ENCODE measurements at regions not wholly inside any gene's neighbourhood (a gene's known extent, or its start where the extent isn't known, plus 50 kb on each side); places are given as distances from the start of the nearest gene placed in this dataset.

GRCh38 chr13:74865656-74866055 lies 616.3 kb downstream of the TBC1D4 start:
- DNase-seq: no peak

GRCh38 chr13:74860789-74861188 lies 621.2 kb downstream of the TBC1D4 start:
- DNase-seq: no peak

DNA sequence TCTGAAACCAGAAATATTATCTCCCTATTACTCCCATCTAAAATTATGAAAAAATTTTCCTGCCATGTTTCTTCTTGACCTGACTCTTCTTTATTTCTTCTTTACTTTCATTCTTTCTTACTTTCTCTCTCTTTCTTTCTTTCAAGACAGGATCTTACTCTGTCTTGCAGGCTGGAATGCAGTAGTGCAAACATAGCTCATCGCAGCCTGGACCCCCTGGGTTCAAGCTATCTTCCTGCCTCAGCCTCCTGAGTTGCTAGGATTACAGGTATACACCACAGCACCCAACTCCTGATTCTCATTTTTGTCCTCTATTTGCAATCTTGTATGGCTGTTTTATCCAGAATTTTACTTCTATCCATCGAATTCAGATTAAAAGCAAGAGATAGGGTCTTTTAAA lies 631.1 kb downstream of the TBC1D4 start:
- no peak for DNase-seq

DNA sequence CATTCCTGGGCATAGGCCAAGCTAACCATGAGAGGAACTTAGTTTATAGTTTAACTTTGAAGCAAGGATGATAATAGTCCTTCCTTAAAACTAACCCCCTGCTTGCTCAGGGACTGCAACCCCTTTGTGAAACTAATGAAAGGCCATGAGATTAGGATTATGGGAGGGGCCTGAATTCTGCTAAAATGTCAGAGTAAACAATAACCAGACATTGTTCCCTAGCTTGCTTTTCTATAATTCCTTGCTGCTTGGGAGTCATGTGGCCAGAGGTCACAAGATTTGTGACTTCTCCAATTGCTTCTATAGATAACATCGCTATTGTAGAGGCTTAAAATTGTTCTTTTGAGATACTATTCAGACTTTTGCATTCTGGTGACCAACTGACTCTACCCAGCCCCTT lies 634.0 kb downstream of the TBC1D4 start:
- DNase-seq: no peak

GRCh38 chr13:74845806-74846205 lies 636.2 kb downstream of the TBC1D4 start:
- DNase-seq: no peak

- no peak for DNase-seq
Observed at GRCh38 chr13:74841651-74842050, 640.3 kb downstream of the TBC1D4 start.

DNA sequence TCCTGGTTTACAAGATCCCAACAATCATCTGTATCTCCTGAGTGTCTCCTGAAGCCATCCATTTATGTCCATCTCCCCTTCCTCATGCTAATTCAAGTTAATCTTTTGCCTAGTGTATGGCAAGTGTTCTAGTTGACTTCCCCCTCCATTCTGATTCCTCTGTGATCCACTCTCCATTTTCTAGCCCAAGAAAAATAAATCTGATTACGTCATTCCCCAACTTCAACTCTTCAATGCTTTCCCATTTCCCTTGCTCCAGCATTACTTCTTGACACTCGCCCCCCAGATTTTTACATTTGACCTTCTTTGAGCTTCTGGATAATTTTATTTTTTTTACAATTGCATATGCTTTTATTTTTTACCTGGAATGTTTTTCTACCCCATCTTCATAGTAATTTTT lies 640.8 kb downstream of the TBC1D4 start:
- no peak for DNase-seq

DNA sequence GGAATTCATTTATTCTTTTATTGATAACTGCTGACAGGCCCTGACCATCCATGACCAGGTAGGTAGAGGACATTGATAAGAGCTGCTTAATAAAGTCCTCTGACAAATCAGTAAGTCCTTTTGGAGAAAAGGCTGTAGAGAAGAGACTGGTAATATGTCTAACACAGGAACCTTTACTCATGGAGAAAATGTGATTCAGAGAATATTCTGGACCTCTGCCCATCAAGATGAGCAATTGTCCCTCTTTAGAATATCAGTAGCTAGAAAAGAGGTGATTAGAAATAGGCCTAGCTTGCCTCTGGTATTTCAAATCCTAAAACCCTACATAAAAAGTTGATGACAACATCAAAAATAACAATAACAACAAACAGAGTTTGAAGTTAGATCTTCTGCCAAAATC lies 642.3 kb downstream of the TBC1D4 start:
- no peak for DNase-seq

DNA sequence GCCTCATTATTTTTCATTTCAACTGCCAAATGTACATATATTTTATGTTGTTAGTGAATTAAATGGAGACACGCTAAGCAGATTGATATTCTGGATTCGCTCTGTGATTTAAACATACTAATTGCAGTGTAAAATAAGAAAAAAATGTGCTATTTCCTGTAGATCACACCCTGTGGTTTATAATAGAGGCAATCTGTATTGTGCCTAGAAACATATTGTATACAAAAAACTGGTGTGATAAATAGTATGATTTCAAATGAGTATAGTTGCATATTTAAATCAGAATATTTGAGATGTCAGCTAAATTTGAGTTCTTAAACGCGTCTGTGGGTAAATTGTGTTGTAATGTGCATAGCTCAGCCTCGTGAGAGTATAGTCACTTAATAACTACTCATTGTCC lies 643.9 kb downstream of the TBC1D4 start:
- no peak for DNase-seq

GRCh38 chr13:74836628-74837027 lies 645.3 kb downstream of the TBC1D4 start:
- no peak for DNase-seq

GRCh38 chr13:74835579-74835978 lies 646.4 kb downstream of the TBC1D4 start:
- DNase-seq: no peak

DNA sequence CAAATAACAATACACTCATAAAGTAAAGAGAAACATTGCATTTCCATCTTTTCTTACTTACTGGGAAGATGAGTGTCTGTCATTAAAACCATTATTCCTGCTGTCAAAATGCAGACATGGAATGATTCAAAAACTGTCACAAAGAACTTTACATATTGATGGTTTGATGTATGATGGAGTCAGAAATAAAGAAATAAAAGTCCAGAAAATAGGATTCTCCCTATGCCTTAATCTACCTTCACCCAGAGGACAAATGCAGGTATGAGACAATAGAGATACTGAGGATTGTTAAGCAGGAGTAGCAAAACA lies 656.1 kb downstream of the TBC1D4 start:
- DNase-seq: no peak

DNA sequence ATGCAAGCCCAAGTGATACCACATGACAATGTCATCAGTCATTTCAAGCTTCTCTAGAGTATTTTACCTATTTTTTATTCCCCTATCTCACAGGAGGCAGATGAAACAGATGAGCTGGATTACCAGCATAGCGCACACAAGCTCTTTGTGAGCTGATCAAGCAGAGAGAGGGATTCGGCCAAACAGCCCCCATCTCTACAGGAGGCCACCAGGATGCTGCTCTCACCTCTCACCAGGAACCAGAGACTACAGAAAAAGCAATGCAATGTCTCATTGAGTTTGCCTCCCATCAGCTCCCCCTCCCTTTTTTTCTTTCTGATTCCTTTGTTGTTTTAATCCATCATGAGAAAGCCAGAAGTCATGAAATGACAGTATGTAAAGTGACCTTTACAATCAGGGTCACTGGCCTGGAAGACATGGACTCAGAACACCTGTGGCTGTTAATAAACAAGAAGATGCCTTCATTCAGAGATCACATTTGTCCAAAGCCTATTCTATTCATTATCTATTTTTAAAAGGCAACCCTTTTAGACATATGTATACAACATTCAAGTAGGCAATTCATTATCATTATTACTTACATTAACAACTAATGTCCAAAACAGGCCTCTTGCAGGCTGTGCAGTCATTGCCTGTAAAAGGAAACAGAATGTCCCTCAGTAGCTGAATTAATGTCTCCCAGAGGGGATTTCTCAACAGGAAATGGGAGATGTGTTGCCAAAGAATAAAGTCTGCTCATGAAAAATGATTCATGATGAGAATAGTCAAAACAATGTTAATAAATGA lies 656.6 kb downstream of the TBC1D4 start:
- no peak for DNase-seq

DNA sequence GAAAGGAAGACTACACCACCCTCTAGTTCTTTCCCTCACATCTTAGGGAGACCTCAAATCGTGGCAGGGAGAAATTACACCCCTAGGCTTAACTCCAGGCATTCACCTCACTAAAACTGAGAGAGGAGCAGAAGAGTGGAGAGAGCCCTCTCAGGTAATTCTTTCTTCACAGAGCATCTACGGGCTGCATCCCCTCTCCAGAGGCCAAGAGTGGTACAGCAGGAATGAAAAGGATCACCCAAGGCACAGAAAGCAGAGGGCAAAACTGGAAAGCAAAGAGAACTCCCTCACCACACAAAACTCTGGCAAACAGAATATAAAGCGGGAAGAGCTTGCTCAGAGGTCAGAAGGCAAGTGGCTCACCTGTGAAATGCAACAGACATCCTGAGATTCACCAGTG lies 661.2 kb downstream of the TBC1D4 start:
- no peak for DNase-seq

DNA sequence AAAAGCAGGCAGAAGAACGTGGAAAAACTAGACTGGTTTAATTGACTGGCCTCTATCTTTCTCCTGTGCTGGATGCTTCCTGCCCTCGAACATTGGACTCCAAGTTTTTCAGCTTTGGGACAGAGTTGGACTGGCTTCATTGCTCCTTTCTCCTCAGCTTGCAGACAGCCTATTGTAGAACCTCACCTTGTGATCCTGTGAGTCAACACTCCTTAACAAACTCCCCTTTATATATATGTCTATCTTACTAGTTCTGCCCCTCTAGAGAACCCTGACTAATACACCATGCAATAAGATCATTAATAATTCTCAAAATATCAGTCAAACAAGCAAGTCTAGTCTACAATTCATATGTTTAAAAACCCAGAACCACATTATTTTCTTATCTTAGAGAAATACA lies 662.4 kb downstream of the TBC1D4 start:
- no peak for DNase-seq

DNA sequence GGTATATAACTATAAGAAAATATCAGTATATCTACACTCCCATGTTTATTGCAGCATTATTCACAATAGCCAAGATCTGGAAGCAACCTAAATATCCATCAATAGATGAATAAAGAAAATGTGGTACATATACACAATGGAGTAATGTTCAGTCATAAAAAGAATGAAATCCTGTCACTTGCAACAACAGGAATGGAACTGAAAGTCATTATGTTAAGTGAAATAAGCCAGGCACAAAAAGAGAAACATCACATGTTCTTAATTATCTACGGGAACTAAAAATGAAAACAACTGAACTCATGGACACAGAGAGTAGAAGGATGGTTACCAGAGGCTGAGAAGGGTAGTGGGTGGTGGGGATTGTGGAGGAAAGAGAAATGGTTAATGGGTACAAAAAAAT lies 665.2 kb downstream of the TBC1D4 start:
- DNase-seq: no peak

DNA sequence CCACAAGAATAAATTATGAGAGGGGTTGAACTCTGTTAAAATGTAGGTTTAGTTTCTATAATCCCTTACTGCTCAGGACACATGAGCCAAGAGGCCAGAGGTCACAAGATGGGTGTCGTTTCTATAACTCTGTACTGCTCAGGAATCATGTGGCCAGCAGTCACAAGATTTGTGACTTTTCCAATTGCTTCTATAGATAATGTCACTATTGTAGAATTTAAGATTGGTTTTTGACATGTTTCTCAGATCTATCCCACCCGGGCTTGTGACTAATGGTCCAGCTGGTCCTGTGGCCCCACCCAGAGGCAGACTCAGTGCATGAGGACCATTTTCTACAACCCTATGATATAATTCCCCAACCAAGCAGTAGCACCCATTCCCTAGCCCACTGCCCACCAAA lies 662.0 kb upstream of the KLF12 start:
- no peak for DNase-seq

GRCh38 chr13:74795526-74795925 lies 661.3 kb upstream of the KLF12 start:
- DNase-seq: no peak

DNA sequence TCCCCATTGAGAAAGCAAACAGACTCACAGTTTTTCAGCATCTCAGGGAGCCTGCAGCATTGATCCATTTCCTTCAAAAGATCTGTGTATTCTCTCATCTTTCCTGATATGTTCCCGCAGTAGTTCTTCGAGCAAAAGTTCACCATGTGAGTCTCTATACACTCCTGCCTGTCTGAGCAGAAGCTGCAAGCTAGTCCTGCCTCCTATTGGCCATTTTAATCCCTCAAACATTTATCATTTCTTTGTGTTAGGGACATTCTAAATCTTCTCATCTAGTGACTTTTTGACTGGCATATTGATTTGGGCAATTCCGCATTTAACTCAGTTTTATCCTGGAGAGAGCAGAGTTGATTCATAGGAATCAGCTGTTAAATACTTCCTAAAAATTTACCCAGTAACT lies 660.4 kb upstream of the KLF12 start:
- no peak for DNase-seq

DNA sequence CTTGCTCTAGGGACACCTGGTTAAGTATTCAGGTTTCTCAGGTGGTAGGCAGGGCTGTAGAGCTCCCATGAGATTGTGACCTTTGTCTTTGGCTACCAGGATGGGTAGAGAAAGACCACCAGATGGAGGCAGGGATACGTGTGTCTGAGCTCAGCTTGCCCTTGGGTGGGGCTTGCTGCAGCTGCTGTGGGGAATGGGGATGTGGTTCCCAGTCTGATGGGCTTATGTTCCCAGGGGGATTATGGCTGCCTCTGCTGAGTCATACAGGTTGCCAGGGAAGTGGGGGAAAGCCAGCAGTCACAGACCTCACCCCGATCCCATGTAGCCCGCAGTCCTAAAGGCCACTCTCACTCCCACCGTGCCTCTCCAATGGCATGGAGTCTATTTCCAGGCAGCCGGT lies 659.9 kb upstream of the KLF12 start:
- no peak for DNase-seq

DNA sequence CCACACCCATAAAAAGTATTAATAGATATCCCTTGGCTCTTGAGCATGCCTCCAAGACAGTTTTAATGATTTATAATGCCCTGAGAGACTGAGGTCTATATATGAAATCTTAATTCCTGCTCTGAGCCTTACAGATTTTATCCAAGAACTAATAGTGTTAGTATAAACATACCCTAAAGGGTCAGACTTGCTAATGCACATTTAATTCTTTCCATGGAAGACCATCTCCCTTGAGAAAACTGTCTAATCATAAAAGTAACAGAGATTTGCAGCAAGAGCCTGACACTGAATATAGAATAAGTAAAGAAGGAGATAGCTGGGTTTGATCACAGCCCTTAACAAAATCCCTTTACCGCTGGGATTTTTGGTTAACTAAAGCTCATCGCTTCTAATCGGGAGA lies 650.8 kb upstream of the KLF12 start:
- DNase-seq: no peak

DNA sequence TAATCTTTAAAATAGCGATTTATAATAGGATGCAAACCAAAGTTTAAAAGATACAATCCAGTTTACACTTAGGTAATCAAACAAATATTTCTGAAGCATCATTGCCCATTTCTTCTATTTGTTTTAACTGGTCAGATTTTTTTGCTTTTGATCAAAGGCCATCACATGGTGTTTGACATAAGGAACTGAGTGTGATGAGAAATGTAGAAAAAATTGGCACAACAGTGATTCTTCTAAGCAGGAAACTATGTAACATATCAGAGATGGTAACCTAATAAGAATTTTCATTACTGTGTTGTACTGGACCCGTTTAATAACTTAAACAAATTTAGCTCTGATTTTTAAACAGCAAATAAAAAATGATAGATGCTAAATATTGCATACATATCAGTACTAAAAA lies 644.7 kb upstream of the KLF12 start:
- no peak for DNase-seq

- no peak for DNase-seq
Observed at GRCh38 chr13:74778087-74778486, 643.9 kb upstream of the KLF12 start.

DNA sequence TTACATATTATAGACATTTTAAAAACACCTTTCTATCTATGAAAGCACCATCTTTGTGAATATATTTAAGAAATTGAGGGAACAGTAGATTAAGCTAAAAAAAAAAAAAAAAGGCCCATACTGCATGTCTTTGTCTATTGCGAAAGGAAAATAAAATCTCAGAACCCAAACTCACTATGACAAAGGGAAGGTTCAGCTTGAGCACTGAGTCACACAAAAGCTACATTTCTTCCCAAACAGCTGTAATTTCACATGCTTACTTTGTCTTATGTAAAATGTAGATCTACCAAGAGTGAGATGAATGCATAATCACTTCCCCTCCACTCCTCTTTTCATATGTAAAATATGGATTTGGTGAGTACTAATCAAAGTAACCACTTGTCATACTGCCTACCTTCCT lies 640.1 kb upstream of the KLF12 start:
- DNase-seq: no peak

DNA sequence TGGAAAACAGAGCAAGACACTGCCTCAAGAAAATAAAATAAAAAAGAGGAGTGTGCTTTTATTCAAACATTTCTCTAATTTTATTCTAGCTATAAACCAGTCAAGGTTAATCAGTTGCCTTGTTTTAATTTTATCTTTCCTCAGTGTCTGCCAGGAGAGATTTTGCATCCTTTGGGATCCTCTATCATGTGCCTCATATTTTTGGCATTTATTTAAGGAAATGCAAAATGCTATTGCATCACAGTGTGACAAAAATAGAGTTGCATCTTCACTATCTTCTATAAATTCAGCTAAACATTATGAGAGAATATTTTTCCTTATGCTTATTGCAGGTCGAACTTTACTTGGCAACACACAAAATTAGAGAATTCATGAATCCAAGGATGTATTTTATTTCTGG lies 639.0 kb upstream of the KLF12 start:
- no peak for DNase-seq

DNA sequence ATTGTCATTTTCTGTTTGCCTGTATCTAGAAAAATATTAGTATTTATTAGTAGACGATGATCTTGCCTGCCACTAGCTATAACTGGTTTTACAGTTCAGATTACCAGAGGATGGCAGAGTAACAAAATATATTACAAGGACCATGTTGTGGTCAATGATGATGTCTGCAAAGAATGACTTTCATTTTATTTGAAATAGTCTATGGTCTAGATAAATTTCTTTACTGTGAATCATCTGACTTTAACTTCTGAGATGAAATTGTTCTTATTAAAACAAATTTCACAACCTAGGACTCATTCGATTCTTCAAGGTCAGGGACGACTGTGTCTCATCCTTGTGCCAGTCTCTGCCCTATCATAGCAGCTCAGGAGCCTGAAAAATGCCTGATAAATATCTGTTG lies 637.8 kb upstream of the KLF12 start:
- no peak for DNase-seq

All from NCI-H1694 (cell line).